Keratinocyte (primary cell): ENCODE measurements at regions not wholly inside any gene's neighbourhood (a gene's known extent, or its start where the extent isn't known, plus 50 kb on each side); places are given as distances from the start of the nearest gene placed in this dataset.

ENCODE experiments used
- DNase-seq: peaks from one replicate; pipeline ENCODE4 v3.0.0-alpha.2; 2011; ENCODE audit warnings: low read depth, missing footprints, low spot score
- FAIRE-seq: peaks from 2 replicates; lab custom pipeline; 2011; peaks lifted over from hg19 to GRCh38; lab: Jason Lieb, UNC
- H2AFZ ChIP-seq: 2 replicates; pipeline ENCODE4 v1.6.0; 2012; ENCODE audit warnings: low read length, control low read depth, inconsistent platforms; ENCODE audit not compliant: control insufficient read depth
- H3K27ac ChIP-seq: 2 replicates; pipeline ENCODE4 v1.5.1; 2011; ENCODE audit warnings: low read length; ENCODE audit not compliant: control insufficient read depth, insufficient read depth
- H3K27me3 ChIP-seq: 3 replicates; pipeline ENCODE4 v1.6.0; 2011; ENCODE audit warnings: low read length; ENCODE audit not compliant: control insufficient read depth, insufficient read depth; ENCODE audit errors: extremely low read depth
- H3K36me3 ChIP-seq, 2 experiments: 2 replicates in 1 of 2; 3 replicates in 1 of 2; pipeline ENCODE4 v1.5.1; 2011; ENCODE audit warnings: low read length in 2 of 2, mild to moderate bottlenecking in 1 of 2; ENCODE audit not compliant: control insufficient read depth in 2 of 2, insufficient read depth in 2 of 2; ENCODE audit errors: extremely low read depth in 1 of 2
- H3K4me1 ChIP-seq: 3 replicates; pipeline ENCODE4 v1.5.1; 2011; ENCODE audit warnings: low read length; ENCODE audit not compliant: control insufficient read depth, insufficient read depth; ENCODE audit errors: extremely low read depth
- H3K4me2 ChIP-seq: 3 replicates; pipeline ENCODE4 v1.6.0; 2011; ENCODE audit warnings: low read depth, low read length; ENCODE audit not compliant: control insufficient read depth, insufficient read depth; ENCODE audit errors: extremely low read depth
- H3K4me3 ChIP-seq, 3 experiments: fragments of 200-600 bp in 1 of 3; sonication (generic) in 1 of 3; 2 replicates in 2 of 3; 3 replicates in 1 of 3; pipeline ENCODE4 v1.5.1; 2011 to 2016; ENCODE audit warnings: low read length in 3 of 3, mild to moderate bottlenecking in 3 of 3, control low read depth in 2 of 3, inconsistent platforms in 1 of 3, low read depth in 1 of 3, mixed read lengths in 1 of 3, mixed run types in 1 of 3, moderate library complexity in 1 of 3; ENCODE audit not compliant: control insufficient read depth in 2 of 3, insufficient read depth in 2 of 3; ENCODE audit errors: extremely low read depth in 1 of 3
- H3K79me2 ChIP-seq: 2 replicates; pipeline ENCODE4 v1.6.0; 2012; ENCODE audit warnings: low read length; ENCODE audit not compliant: control insufficient read depth, insufficient read depth
- H3K9ac ChIP-seq: 3 replicates; pipeline ENCODE4 v1.6.0; 2011; ENCODE audit warnings: low read length; ENCODE audit not compliant: control insufficient read depth, insufficient read depth; ENCODE audit errors: extremely low read depth
- H3K9me1 ChIP-seq: 3 replicates; pipeline ENCODE4 v1.6.0; 2011; ENCODE audit warnings: low read length; ENCODE audit not compliant: control insufficient read depth, insufficient read depth; ENCODE audit errors: extremely low read depth
- H3K9me3 ChIP-seq: 2 replicates; pipeline ENCODE4 v1.5.1; 2012; ENCODE audit warnings: low read depth, low read length; ENCODE audit not compliant: control insufficient read depth
- H4K20me1 ChIP-seq: 3 replicates; pipeline ENCODE4 v1.6.0; 2011; ENCODE audit warnings: low read length; ENCODE audit not compliant: control insufficient read depth, insufficient read depth; ENCODE audit errors: extremely low read depth
- EZH2 ChIP-seq: IDR thresholded peaks from one replicate; pipeline ENCODE4 v1.6.1; 2012; ENCODE audit warnings: inconsistent platforms, mild to moderate bottlenecking, low read length, moderate library complexity
- dilution Hi-C: fragments of 300-500 bp; cut with MboI; formaldehyde crosslinking; loops from one replicate; pipeline ENCODE4 v1.7.0; 2020; ENCODE audit warnings: low sequenced_read_pairs; ENCODE audit not compliant: extremely low pct_ligation_motif_present
- TF ChIP-seq, protein P1 (sequence below), 3 experiments: IDR thresholded peaks in 1 of 3; conservative IDR thresholded peaks in 1 of 3; optimal IDR thresholded peaks in 1 of 3; 2 replicates in 2 of 3; 3 replicates in 1 of 3; pipeline versions ENCODE3 to v1.5.1; 2011; ENCODE audit warnings: low read length in 3 of 3, mild to moderate bottlenecking in 3 of 3, moderate library complexity in 2 of 3, control low read depth in 1 of 3, inconsistent platforms in 1 of 3; ENCODE audit not compliant: insufficient read depth in 2 of 3; ENCODE audit errors: extremely low read depth in 1 of 3

DNA sequence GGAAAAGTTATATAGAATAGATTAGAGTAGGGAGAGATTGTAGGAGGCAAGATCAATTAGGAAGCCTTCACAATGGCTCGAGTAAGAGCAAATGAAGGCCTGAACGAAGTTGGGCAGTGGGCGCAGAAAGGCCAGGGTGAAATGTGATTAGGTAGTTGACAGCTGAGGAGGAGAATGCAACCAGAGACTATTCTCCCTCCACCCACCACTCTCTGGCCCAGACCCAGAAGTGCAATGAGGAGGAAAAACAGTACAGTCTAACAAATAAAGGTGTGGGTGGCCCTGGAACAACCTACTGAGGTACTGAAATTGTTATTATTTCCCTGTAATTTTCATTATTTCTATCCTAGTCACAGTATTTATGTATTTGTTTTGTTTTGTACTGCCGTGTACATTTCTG lies 176.7 kb downstream of the SLC39A8 start:
- H3K9ac ChIP-seq: no peak overlapping the region
- H3K27ac ChIP-seq: no peak overlapping the region
- no peak overlapping the region for H2AFZ ChIP-seq
- no peak for DNase-seq
- dilution Hi-C loops: no loop called here
- H4K20me1 ChIP-seq: no peaks in the 10 kb centered on the region
- no peaks in the 10 kb centered on the region for H3K9me1 ChIP-seq
- no peak overlapping the region for H3K4me2 ChIP-seq
- no peaks in the 10 kb centered on the region for H3K4me1 ChIP-seq
- H3K36me3 ChIP-seq: no peaks in the 10 kb centered on the region
- H3K79me2 ChIP-seq: no peaks in the 10 kb centered on the region
- H3K4me3 ChIP-seq: no peak overlapping the region
- TF ChIP-seq, protein P1, sequence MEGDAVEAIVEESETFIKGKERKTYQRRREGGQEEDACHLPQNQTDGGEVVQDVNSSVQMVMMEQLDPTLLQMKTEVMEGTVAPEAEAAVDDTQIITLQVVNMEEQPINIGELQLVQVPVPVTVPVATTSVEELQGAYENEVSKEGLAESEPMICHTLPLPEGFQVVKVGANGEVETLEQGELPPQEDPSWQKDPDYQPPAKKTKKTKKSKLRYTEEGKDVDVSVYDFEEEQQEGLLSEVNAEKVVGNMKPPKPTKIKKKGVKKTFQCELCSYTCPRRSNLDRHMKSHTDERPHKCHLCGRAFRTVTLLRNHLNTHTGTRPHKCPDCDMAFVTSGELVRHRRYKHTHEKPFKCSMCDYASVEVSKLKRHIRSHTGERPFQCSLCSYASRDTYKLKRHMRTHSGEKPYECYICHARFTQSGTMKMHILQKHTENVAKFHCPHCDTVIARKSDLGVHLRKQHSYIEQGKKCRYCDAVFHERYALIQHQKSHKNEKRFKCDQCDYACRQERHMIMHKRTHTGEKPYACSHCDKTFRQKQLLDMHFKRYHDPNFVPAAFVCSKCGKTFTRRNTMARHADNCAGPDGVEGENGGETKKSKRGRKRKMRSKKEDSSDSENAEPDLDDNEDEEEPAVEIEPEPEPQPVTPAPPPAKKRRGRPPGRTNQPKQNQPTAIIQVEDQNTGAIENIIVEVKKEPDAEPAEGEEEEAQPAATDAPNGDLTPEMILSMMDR (optimal IDR thresholded peaks at IDR 0.05 in 1 of 3, IDR thresholded peaks at IDR 0.05 in 1 of 3, conservative IDR thresholded peaks at IDR 0.05 in 1 of 3; ENCODE audit: extremely low read depth in 1 of 3, insufficient read depth in 2 of 3, low read length in 3 of 3): no peak
- no peak for TF ChIP-seq EZH2
- no peak for FAIRE-seq
- H3K27me3 ChIP-seq: no peaks in the 10 kb centered on the region
- no peaks in the 10 kb centered on the region for H3K9me3 ChIP-seq

GRCh38 chr4:102165584-102165983 lies 179.7 kb downstream of the SLC39A8 start:
- H3K27me3 ChIP-seq: no peaks in the 10 kb centered on the region
- H3K4me2 ChIP-seq: no peak overlapping the region
- DNase-seq: no peak
- no peaks in the 10 kb centered on the region for H3K79me2 ChIP-seq
- no peak overlapping the region for H3K4me3 ChIP-seq
- H3K36me3 ChIP-seq: no peaks in the 10 kb centered on the region
- H3K9me1 ChIP-seq: no peaks in the 10 kb centered on the region
- no peaks in the 10 kb centered on the region for H3K9me3 ChIP-seq
- no peak for FAIRE-seq
- dilution Hi-C loops: no loop called here
- no peak overlapping the region for H3K9ac ChIP-seq
- H3K27ac ChIP-seq: no peak overlapping the region
- no peak overlapping the region for H2AFZ ChIP-seq
- H3K4me1 ChIP-seq: no peaks in the 10 kb centered on the region
- H4K20me1 ChIP-seq: no peaks in the 10 kb centered on the region
- TF ChIP-seq EZH2: no peak
- TF ChIP-seq, protein P1 (optimal IDR thresholded peaks at IDR 0.05 in 1 of 3, IDR thresholded peaks at IDR 0.05 in 1 of 3, conservative IDR thresholded peaks at IDR 0.05 in 1 of 3; ENCODE audit: extremely low read depth in 1 of 3, insufficient read depth in 2 of 3, low read length in 3 of 3): no peak
